Keratinocyte (primary cell): ENCODE measurements at regions not wholly inside any gene's neighbourhood (a gene's known extent, or its start where the extent isn't known, plus 50 kb on each side); places are given as distances from the start of the nearest gene placed in this dataset.

Experiments
- DNase-seq: peaks from one replicate; pipeline ENCODE4 v3.0.0-alpha.2; 2011; ENCODE audit warnings: low read depth, missing footprints, low spot score
- FAIRE-seq: peaks from 2 replicates; lab custom pipeline; 2011; peaks lifted over from hg19 to GRCh38; lab: Jason Lieb, UNC
- H2AFZ ChIP-seq: 2 replicates; pipeline ENCODE4 v1.6.0; 2012; ENCODE audit warnings: low read length, control low read depth, inconsistent platforms; ENCODE audit not compliant: control insufficient read depth
- H3K27ac ChIP-seq: 2 replicates; pipeline ENCODE4 v1.5.1; 2011; ENCODE audit warnings: low read length; ENCODE audit not compliant: control insufficient read depth, insufficient read depth
- H3K27me3 ChIP-seq: 3 replicates; pipeline ENCODE4 v1.6.0; 2011; ENCODE audit warnings: low read length; ENCODE audit not compliant: control insufficient read depth, insufficient read depth; ENCODE audit errors: extremely low read depth
- H3K36me3 ChIP-seq, 2 experiments: 2 replicates in 1 of 2; 3 replicates in 1 of 2; pipeline ENCODE4 v1.5.1; 2011; ENCODE audit warnings: low read length in 2 of 2, mild to moderate bottlenecking in 1 of 2; ENCODE audit not compliant: control insufficient read depth in 2 of 2, insufficient read depth in 2 of 2; ENCODE audit errors: extremely low read depth in 1 of 2
- H3K4me1 ChIP-seq: 3 replicates; pipeline ENCODE4 v1.5.1; 2011; ENCODE audit warnings: low read length; ENCODE audit not compliant: control insufficient read depth, insufficient read depth; ENCODE audit errors: extremely low read depth
- H3K4me2 ChIP-seq: 3 replicates; pipeline ENCODE4 v1.6.0; 2011; ENCODE audit warnings: low read depth, low read length; ENCODE audit not compliant: control insufficient read depth, insufficient read depth; ENCODE audit errors: extremely low read depth
- H3K4me3 ChIP-seq, 3 experiments: fragments of 200-600 bp in 1 of 3; sonication (generic) in 1 of 3; 2 replicates in 2 of 3; 3 replicates in 1 of 3; pipeline ENCODE4 v1.5.1; 2011 to 2016; ENCODE audit warnings: low read length in 3 of 3, mild to moderate bottlenecking in 3 of 3, control low read depth in 2 of 3, inconsistent platforms in 1 of 3, low read depth in 1 of 3, mixed read lengths in 1 of 3, mixed run types in 1 of 3, moderate library complexity in 1 of 3; ENCODE audit not compliant: control insufficient read depth in 2 of 3, insufficient read depth in 2 of 3; ENCODE audit errors: extremely low read depth in 1 of 3
- H3K79me2 ChIP-seq: 2 replicates; pipeline ENCODE4 v1.6.0; 2012; ENCODE audit warnings: low read length; ENCODE audit not compliant: control insufficient read depth, insufficient read depth
- H3K9ac ChIP-seq: 3 replicates; pipeline ENCODE4 v1.6.0; 2011; ENCODE audit warnings: low read length; ENCODE audit not compliant: control insufficient read depth, insufficient read depth; ENCODE audit errors: extremely low read depth
- H3K9me1 ChIP-seq: 3 replicates; pipeline ENCODE4 v1.6.0; 2011; ENCODE audit warnings: low read length; ENCODE audit not compliant: control insufficient read depth, insufficient read depth; ENCODE audit errors: extremely low read depth
- H3K9me3 ChIP-seq: 2 replicates; pipeline ENCODE4 v1.5.1; 2012; ENCODE audit warnings: low read depth, low read length; ENCODE audit not compliant: control insufficient read depth
- H4K20me1 ChIP-seq: 3 replicates; pipeline ENCODE4 v1.6.0; 2011; ENCODE audit warnings: low read length; ENCODE audit not compliant: control insufficient read depth, insufficient read depth; ENCODE audit errors: extremely low read depth
- EZH2 ChIP-seq: IDR thresholded peaks from one replicate; pipeline ENCODE4 v1.6.1; 2012; ENCODE audit warnings: inconsistent platforms, mild to moderate bottlenecking, low read length, moderate library complexity
- dilution Hi-C: fragments of 300-500 bp; cut with MboI; formaldehyde crosslinking; loops from one replicate; pipeline ENCODE4 v1.7.0; 2020; ENCODE audit warnings: low sequenced_read_pairs; ENCODE audit not compliant: extremely low pct_ligation_motif_present
- TF ChIP-seq, protein P1 (sequence below), 3 experiments: IDR thresholded peaks in 1 of 3; conservative IDR thresholded peaks in 1 of 3; optimal IDR thresholded peaks in 1 of 3; 2 replicates in 2 of 3; 3 replicates in 1 of 3; pipeline versions ENCODE3 to v1.5.1; 2011; ENCODE audit warnings: low read length in 3 of 3, mild to moderate bottlenecking in 3 of 3, moderate library complexity in 2 of 3, control low read depth in 1 of 3, inconsistent platforms in 1 of 3; ENCODE audit not compliant: insufficient read depth in 2 of 3; ENCODE audit errors: extremely low read depth in 1 of 3

DNA sequence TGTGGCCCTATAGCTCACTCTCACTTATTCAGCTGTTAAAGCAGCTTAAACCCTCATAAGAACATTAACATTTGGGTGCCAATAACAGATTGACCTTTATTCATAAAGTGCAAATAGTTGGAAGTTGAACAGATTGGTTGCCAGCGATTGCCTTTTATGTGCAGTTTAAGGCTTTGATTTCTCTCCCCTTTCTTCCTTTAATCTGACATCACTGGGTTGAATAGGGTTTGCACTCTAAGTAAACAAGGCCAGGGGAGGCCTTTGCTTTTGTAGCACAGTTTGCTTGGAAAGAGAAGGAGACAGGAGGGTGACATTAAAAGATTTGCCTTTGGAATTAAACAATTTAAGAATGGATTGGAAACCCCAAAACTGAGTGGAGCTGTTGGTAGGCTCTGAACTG, 114.3 kb downstream of the NKX6-1 start:
- dilution Hi-C loops, result no loop called here

DNA sequence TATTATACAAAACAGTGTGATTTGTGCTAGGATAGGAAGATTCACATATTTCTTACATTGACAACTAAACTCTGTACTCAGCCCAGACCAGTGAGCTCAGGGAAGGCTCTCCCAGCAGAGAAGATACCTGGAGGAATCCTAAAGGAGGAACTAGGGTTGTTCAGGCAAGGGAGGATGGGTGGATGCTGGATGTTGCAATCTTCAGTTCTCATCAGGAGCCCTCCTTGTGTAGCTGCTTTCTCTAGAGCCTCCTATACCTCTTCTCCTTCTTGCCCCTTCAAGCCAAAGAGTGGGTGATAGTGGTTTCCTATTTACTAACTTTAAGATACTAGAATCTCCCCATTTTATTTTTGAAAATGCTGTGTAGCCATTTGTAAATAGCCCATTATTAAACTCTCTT, 117.3 kb downstream of the NKX6-1 start:
- H3K27ac ChIP-seq, result no peak overlapping the region
- no peaks in the 10 kb centered on the region for H3K4me1 ChIP-seq
- no peak overlapping the region for H3K9ac ChIP-seq
- no peak for DNase-seq
- H3K4me2 ChIP-seq, result no peak overlapping the region
- no peaks in the 10 kb centered on the region for H4K20me1 ChIP-seq
- no peak overlapping the region for H2AFZ ChIP-seq
- no peaks in the 10 kb centered on the region for H3K79me2 ChIP-seq
- dilution Hi-C loops, result no loop called here
- no peak for TF ChIP-seq EZH2
- TF ChIP-seq, protein P1, sequence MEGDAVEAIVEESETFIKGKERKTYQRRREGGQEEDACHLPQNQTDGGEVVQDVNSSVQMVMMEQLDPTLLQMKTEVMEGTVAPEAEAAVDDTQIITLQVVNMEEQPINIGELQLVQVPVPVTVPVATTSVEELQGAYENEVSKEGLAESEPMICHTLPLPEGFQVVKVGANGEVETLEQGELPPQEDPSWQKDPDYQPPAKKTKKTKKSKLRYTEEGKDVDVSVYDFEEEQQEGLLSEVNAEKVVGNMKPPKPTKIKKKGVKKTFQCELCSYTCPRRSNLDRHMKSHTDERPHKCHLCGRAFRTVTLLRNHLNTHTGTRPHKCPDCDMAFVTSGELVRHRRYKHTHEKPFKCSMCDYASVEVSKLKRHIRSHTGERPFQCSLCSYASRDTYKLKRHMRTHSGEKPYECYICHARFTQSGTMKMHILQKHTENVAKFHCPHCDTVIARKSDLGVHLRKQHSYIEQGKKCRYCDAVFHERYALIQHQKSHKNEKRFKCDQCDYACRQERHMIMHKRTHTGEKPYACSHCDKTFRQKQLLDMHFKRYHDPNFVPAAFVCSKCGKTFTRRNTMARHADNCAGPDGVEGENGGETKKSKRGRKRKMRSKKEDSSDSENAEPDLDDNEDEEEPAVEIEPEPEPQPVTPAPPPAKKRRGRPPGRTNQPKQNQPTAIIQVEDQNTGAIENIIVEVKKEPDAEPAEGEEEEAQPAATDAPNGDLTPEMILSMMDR (optimal IDR thresholded peaks at IDR 0.05 in 1 of 3, IDR thresholded peaks at IDR 0.05 in 1 of 3, conservative IDR thresholded peaks at IDR 0.05 in 1 of 3; ENCODE audit: extremely low read depth in 1 of 3, insufficient read depth in 2 of 3, low read length in 3 of 3), result no peak
- no peaks in the 10 kb centered on the region for H3K9me3 ChIP-seq
- H3K9me1 ChIP-seq, result no peaks in the 10 kb centered on the region
- no peaks in the 10 kb centered on the region for H3K27me3 ChIP-seq
- no peak for FAIRE-seq
- H3K36me3 ChIP-seq, result no peaks in the 10 kb centered on the region
- H3K4me3 ChIP-seq, result no peak overlapping the region

More for the DNA sequence above, 114.3 kb downstream of the NKX6-1 start:
- no peaks in the 10 kb centered on the region for H3K79me2 ChIP-seq
- H3K4me3 ChIP-seq, result no peak overlapping the region
- H3K27me3 ChIP-seq, result no peaks in the 10 kb centered on the region
- no peak overlapping the region for H3K27ac ChIP-seq
- FAIRE-seq (no peak), DNase-seq (no peak)
- H4K20me1 ChIP-seq, result no peaks in the 10 kb centered on the region
- H3K36me3 ChIP-seq, result no peaks in the 10 kb centered on the region
- H3K9ac ChIP-seq, result no peak overlapping the region
- no peaks in the 10 kb centered on the region for H3K9me1 ChIP-seq
- H2AFZ ChIP-seq, result no peak overlapping the region
- no peak overlapping the region for H3K4me2 ChIP-seq
- H3K9me3 ChIP-seq, result no peaks in the 10 kb centered on the region
- H3K4me1 ChIP-seq, result no peaks in the 10 kb centered on the region
- TF ChIP-seq EZH2, result no peak
- TF ChIP-seq, protein P1 (optimal IDR thresholded peaks at IDR 0.05 in 1 of 3, IDR thresholded peaks at IDR 0.05 in 1 of 3, conservative IDR thresholded peaks at IDR 0.05 in 1 of 3; ENCODE audit: extremely low read depth in 1 of 3, insufficient read depth in 2 of 3, low read length in 3 of 3), result no peak
